Activated CD4-positive, alpha-beta memory T cell treated with anti-CD3 and anti-CD28 coated beads for 36 hours (primary cell): ENCODE measurements at regions not wholly inside any gene's neighbourhood (a gene's known extent, or its start where the extent isn't known, plus 50 kb on each side); places are given as distances from the start of the nearest gene placed in this dataset.

ENCODE experiments used
- CTCF ChIA-PET: fragments of 350-600 bp; sonication (Branson Sonifier 250); formaldehyde crosslinking; loops from one replicate; lab custom pipeline; 2021; ENCODE audit warnings: antibody characterized with exemption, inconsistent platforms; lab: Charles Lee
- POLR2A ChIA-PET: fragments of 350-600 bp; sonication (Branson Sonifier 250); formaldehyde crosslinking; loops from one replicate; lab custom pipeline; 2021; ENCODE audit warnings: antibody characterized with exemption; lab: Charles Lee
- DNase-seq: peaks from one replicate; pipeline ENCODE4 v3.0.0-alpha.2; 2020
- H3K27ac Mint-ChIP-seq: one replicate; pipeline ENCODE4 v1.8.0; 2021; ENCODE audit warnings: mixed read lengths
- H3K27me3 Mint-ChIP-seq: one replicate; pipeline ENCODE4 v1.8.0; 2021; ENCODE audit warnings: mixed read lengths
- H3K36me3 Mint-ChIP-seq: one replicate; pipeline ENCODE4 v1.8.0; 2021; ENCODE audit warnings: mixed read lengths
- H3K4me1 Mint-ChIP-seq: one replicate; pipeline ENCODE4 v1.8.0; 2021; ENCODE audit warnings: low read depth, mixed read lengths
- H3K4me3 Mint-ChIP-seq: one replicate; pipeline ENCODE4 v1.8.0; 2021; ENCODE audit warnings: mild to moderate bottlenecking, mixed read lengths
- H3K9me3 Mint-ChIP-seq: one replicate; pipeline ENCODE4 v1.8.0; 2021; ENCODE audit warnings: mixed read lengths
- intact Hi-C: fragments of 100-400 bp; cut with micrococcal nuclease; formaldehyde crosslinking; loops from one replicate; pipeline ENCODE4 v1.15.1; 2023

- CTCF ChIA-PET = no interaction called here
Measured at GRCh38 chr7:123401295-123401694, 133.1 kb downstream of the IQUB start.

GRCh38 chr7:123400196-123400595 is 134.2 kb downstream of the IQUB start:
- intact Hi-C loops = no loop called here
- no peak for DNase-seq
- ChIA-PET CTCF (no interaction called here), POLR2A (no interaction called here)
- H3K36me3 Mint-ChIP-seq = no peaks in the 10 kb centered on the region
- H3K4me3 Mint-ChIP-seq = no peak overlapping the region
- no peaks in the 10 kb centered on the region for H3K9me3 Mint-ChIP-seq
- no peak overlapping the region for H3K27ac Mint-ChIP-seq
- H3K4me1 Mint-ChIP-seq = no peaks in the 10 kb centered on the region
- no peaks in the 10 kb centered on the region for H3K27me3 Mint-ChIP-seq

More at GRCh38 chr7:123401295-123401694, 133.1 kb downstream of the IQUB start:
- H3K27me3 Mint-ChIP-seq = no peaks in the 10 kb centered on the region
- no peak overlapping the region for H3K4me3 Mint-ChIP-seq
- no peak overlapping the region for H3K27ac Mint-ChIP-seq
- DNase-seq = no peak
- H3K36me3 Mint-ChIP-seq = no peaks in the 10 kb centered on the region
- H3K4me1 Mint-ChIP-seq = no peaks in the 10 kb centered on the region
- POLR2A ChIA-PET = no interaction called here
- intact Hi-C loops = no loop called here
- H3K9me3 Mint-ChIP-seq = no peaks in the 10 kb centered on the region

GRCh38 chr7:123398921-123399320 is 135.5 kb downstream of the IQUB start:
- ChIA-PET CTCF (no interaction called here), POLR2A (no interaction called here)
- DNase-seq = no peak
- intact Hi-C loops = no loop called here
- Mint-ChIP-seq H3K36me3 (no peaks in the 10 kb centered on the region), H3K27ac (no peak overlapping the region), H3K4me3 (no peak overlapping the region), H3K27me3 (no peaks in the 10 kb centered on the region), H3K4me1 (no peaks in the 10 kb centered on the region), H3K9me3 (no peaks in the 10 kb centered on the region)

- CTCF ChIA-PET = no interaction called here
- H3K4me3 Mint-ChIP-seq = no peak overlapping the region
- no peaks in the 10 kb centered on the region for H3K36me3 Mint-ChIP-seq
- no peaks in the 10 kb centered on the region for H3K9me3 Mint-ChIP-seq
- no peaks in the 10 kb centered on the region for H3K27me3 Mint-ChIP-seq
- DNase-seq = no peak
- no peaks in the 10 kb centered on the region for H3K4me1 Mint-ChIP-seq
- POLR2A ChIA-PET = no interaction called here
- no peak overlapping the region for H3K27ac Mint-ChIP-seq
- intact Hi-C loops = no loop called here
Measured at GRCh38 chr7:123397746-123398338, 136.6 kb downstream of the IQUB start.

- intact Hi-C loops = no loop called here
- no peaks in the 10 kb centered on the region for H3K27me3 Mint-ChIP-seq
- H3K4me3 Mint-ChIP-seq = no peak overlapping the region
- CTCF ChIA-PET = no interaction called here
- H3K9me3 Mint-ChIP-seq = no peaks in the 10 kb centered on the region
- H3K27ac Mint-ChIP-seq = no peak overlapping the region
- H3K36me3 Mint-ChIP-seq = no peaks in the 10 kb centered on the region
- POLR2A ChIA-PET = no interaction called here
- no peak for DNase-seq
- H3K4me1 Mint-ChIP-seq = no peaks in the 10 kb centered on the region
Measured at GRCh38 chr7:123393623-123394022, 140.8 kb downstream of the IQUB start.

- no peak for DNase-seq
- no peaks in the 10 kb centered on the region for H3K27me3 Mint-ChIP-seq
- no peak overlapping the region for H3K27ac Mint-ChIP-seq
- no peak overlapping the region for H3K4me3 Mint-ChIP-seq
- ChIA-PET CTCF (no interaction called here), POLR2A (no interaction called here)
- no peaks in the 10 kb centered on the region for H3K4me1 Mint-ChIP-seq
- intact Hi-C loops = no loop called here
- no peaks in the 10 kb centered on the region for H3K36me3 Mint-ChIP-seq
- no peaks in the 10 kb centered on the region for H3K9me3 Mint-ChIP-seq
Measured at GRCh38 chr7:123372368-123372767, 162.0 kb downstream of the IQUB start.

- intact Hi-C loops = no loop called here
- ChIA-PET POLR2A (no interaction called here), CTCF (interaction anchor here (0.8 to 1.1 kb wide), 6 partner anchors 9 to 452 kb away, joined by 3 to 5 read pairs (median 3); no protein-coding TSS in a partner anchor)
- Mint-ChIP-seq H3K36me3 (no peaks in the 10 kb centered on the region), H3K4me1 (no peaks in the 10 kb centered on the region), H3K9me3 (no peaks in the 10 kb centered on the region), H3K4me3 (no peak overlapping the region), H3K27ac (no peak overlapping the region), H3K27me3 (no peaks in the 10 kb centered on the region)
- DNase-seq = peak; percentile 12
Measured at GRCh38 chr7:123367484-123368122, 166.8 kb downstream of the IQUB start.

- Mint-ChIP-seq H3K36me3 (no peaks in the 10 kb centered on the region), H3K4me1 (no peaks in the 10 kb centered on the region), H3K4me3 (no peak overlapping the region), H3K27ac (no peak overlapping the region), H3K27me3 (no peaks in the 10 kb centered on the region), H3K9me3 (no peaks in the 10 kb centered on the region)
- intact Hi-C loops = no loop called here
- DNase-seq = no peak
- ChIA-PET POLR2A (no interaction called here), CTCF (interaction anchor here (0.8 to 1.1 kb wide), 6 partner anchors 9 to 451 kb away, joined by 3 to 5 read pairs (median 3); no protein-coding TSS in a partner anchor)
Measured at GRCh38 chr7:123367031-123367430, 167.3 kb upstream of the SLC13A1 start.

GRCh38 chr7:123366626-123367025 is 166.9 kb upstream of the SLC13A1 start:
- Mint-ChIP-seq H3K4me3 (no peak overlapping the region), H3K27me3 (no peaks in the 10 kb centered on the region), H3K9me3 (no peaks in the 10 kb centered on the region), H3K4me1 (no peaks in the 10 kb centered on the region), H3K36me3 (no peaks in the 10 kb centered on the region), H3K27ac (no peak overlapping the region)
- DNase-seq = no peak
- ChIA-PET CTCF (interaction anchor here (0.8 to 1.0 kb wide), 2 partner anchors 107 to 451 kb away, joined by 3 read pairs; no protein-coding TSS in a partner anchor), POLR2A (no interaction called here)
- intact Hi-C loops = no loop called here

GRCh38 chr7:123360631-123361030 is 160.9 kb upstream of the SLC13A1 start:
- no peaks in the 10 kb centered on the region for H3K9me3 Mint-ChIP-seq
- DNase-seq = no peak
- POLR2A ChIA-PET = no interaction called here
- H3K27ac Mint-ChIP-seq = no peak overlapping the region
- no peaks in the 10 kb centered on the region for H3K4me1 Mint-ChIP-seq
- H3K36me3 Mint-ChIP-seq = no peaks in the 10 kb centered on the region
- no peaks in the 10 kb centered on the region for H3K27me3 Mint-ChIP-seq
- intact Hi-C loops = no loop called here
- CTCF ChIA-PET = no interaction called here
- H3K4me3 Mint-ChIP-seq = no peak overlapping the region

GRCh38 chr7:123355576-123356190 is 155.9 kb upstream of the SLC13A1 start:
- H3K36me3 Mint-ChIP-seq = no peaks in the 10 kb centered on the region
- intact Hi-C loops = no loop called here
- no peak overlapping the region for H3K27ac Mint-ChIP-seq
- no peaks in the 10 kb centered on the region for H3K4me1 Mint-ChIP-seq
- no peaks in the 10 kb centered on the region for H3K27me3 Mint-ChIP-seq
- H3K4me3 Mint-ChIP-seq = no peak overlapping the region
- ChIA-PET POLR2A (no interaction called here), CTCF (interaction anchor here (1.7 kb wide), 1 partner anchor 12 kb away, joined by 5 read pairs; no protein-coding TSS in a partner anchor)
- H3K9me3 Mint-ChIP-seq = no peaks in the 10 kb centered on the region
- DNase-seq = no peak

- Mint-ChIP-seq H3K27ac (no peak overlapping the region), H3K36me3 (no peaks in the 10 kb centered on the region), H3K9me3 (no peaks in the 10 kb centered on the region), H3K4me1 (no peaks in the 10 kb centered on the region), H3K27me3 (no peaks in the 10 kb centered on the region), H3K4me3 (no peak overlapping the region)
- CTCF ChIA-PET = no interaction called here
- DNase-seq = no peak
- intact Hi-C loops = no loop called here
- POLR2A ChIA-PET = no interaction called here
Measured at GRCh38 chr7:123352973-123353372, 153.2 kb upstream of the SLC13A1 start.
